ENCODE measurements at regions not wholly inside any gene's neighbourhood (a gene's known extent, or its start where the extent isn't known, plus 50 kb on each side); places are given as distances from the start of the nearest gene placed in this dataset.

DNA sequence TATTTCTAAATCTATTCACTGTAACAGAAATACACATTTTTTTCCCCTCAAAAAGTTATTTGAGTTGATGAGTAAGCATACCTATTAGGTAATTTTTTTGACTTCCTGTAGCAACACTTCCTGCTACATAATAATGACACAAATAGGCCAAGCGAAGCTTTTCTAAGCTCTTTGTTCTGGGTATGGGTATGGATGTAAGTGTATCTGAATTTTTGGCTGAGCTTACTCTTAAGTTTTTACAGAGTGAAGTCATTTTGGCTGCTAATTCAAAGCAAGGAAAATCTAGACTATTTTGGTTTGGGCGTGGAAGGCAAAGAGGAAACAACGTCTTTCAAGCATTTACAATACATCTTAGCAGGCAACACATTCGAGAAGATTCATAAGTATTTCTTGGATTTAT, 1206.0 kb upstream of the FLRT2 start:
- Histone ChIP-seq H3K9ac (replicated peaks; ENCODE audit: extremely low read depth, insufficient read depth, low read length) (peak overlapping the region; percentile 24), H4K20me1 (replicated peaks; ENCODE audit: control insufficient read depth, extremely low read depth, insufficient read depth, low read length) (no peaks in the 10 kb centered on the region), H3K9me1 (replicated peaks; ENCODE audit: control insufficient read depth, extremely low read depth, insufficient read depth, low read length) (no peaks in the 10 kb centered on the region), H3K4me3 (replicated peaks in 1 of 3; ENCODE audit: insufficient read depth in 1 of 3, low read depth in 1 of 3, low read length in 3 of 3) (no peak overlapping the region), H3K27ac (ENCODE audit: insufficient read depth, low read depth, low read length) (peak overlapping the region; percentile 64), H3K4me1 (ENCODE audit: control insufficient read depth, extremely low read depth, insufficient read depth, low read length) (peaks cover 16% of the 10 kb centered on the region), H3K4me2 (ENCODE audit: insufficient read depth, low read length) (peak overlapping the region; percentile 72), H3K36me3 (ENCODE audit: control insufficient read depth in 2 of 2, extremely low read depth in 1 of 2, insufficient read depth in 2 of 2, low read length in 2 of 2) (no peaks in the 10 kb centered on the region), H3K27me3 (ENCODE audit: control insufficient read depth in 2 of 2, insufficient read depth in 2 of 2, low read length in 2 of 2) (no peaks in the 10 kb centered on the region), H2AFZ (ENCODE audit: low read depth, low read length) (peak overlapping the region; percentile 78), H3K9me3 (replicated peaks; ENCODE audit: control insufficient read depth, insufficient read depth, low read length) (no peaks in the 10 kb centered on the region), H3K79me2 (ENCODE audit: control insufficient read depth, insufficient read depth, low read length) (no peaks in the 10 kb centered on the region)
- CTCF ChIA-PET, result interaction anchor here (1.1 to 1.5 kb wide), 2 partner anchors 9 to 17 kb away, joined by 4 read pairs; no protein-coding TSS in a partner anchor
- POLR2A ChIA-PET, result interaction anchor here (0.6 kb wide), 1 partner anchor 70 kb away, joined by 3 read pairs; no protein-coding TSS in a partner anchor
- dilution Hi-C loops (cut with MboI; ENCODE audit: extremely low pct_ligation_motif_present, low sequenced_read_pairs) (no loop called here), intact Hi-C loops (cut with micrococcal nuclease) (loop anchor here (1.0 to 10.0 kb wide), 5 partner anchors 70 to 1208 kb away; partner anchors contain the start of gene FLRT2)
- DNase-seq (ENCODE audit: low read depth, low spot score), result peak; percentile 57
- FAIRE-seq, result peak; percentile 89
- TF ChIP-seq JUN (IDR thresholded peaks at IDR 0.05; ENCODE audit: borderline replicate concordance, insufficient read depth, insufficient read length, low read depth) (peak; percentile 72), POLR2AphosphoS5 (IDR thresholded peaks at IDR 0.05; ENCODE audit: insufficient read depth, low read depth, low read length) (no peak), MYC (IDR thresholded peaks at IDR 0.05; ENCODE audit: low read depth, low read length) (no peak), GATA2 (IDR thresholded peaks at IDR 0.05; ENCODE audit: insufficient read depth, insufficient read length, low read depth, low read length) (no peak), FOS (IDR thresholded peaks at IDR 0.05; ENCODE audit: borderline replicate concordance, insufficient read depth, low read length) (peak; percentile 10), MAX (IDR thresholded peaks at IDR 0.05; ENCODE audit: insufficient read depth, insufficient read length) (no peak)
- no TSS peak for BruUV-seq (replicated peaks)

- no peak for TF ChIP-seq EZH2 (IDR thresholded peaks at IDR 0.05; ENCODE audit: borderline replicate concordance, low read depth, low read length, severe bottlenecking)
- Histone ChIP-seq H3K79me2 (ENCODE audit: control insufficient read depth, insufficient read depth, low read length) (no peaks in the 10 kb centered on the region), H3K4me1 (ENCODE audit: control insufficient read depth, extremely low read depth, insufficient read depth, low read length) (peaks cover 8% of the 10 kb centered on the region), H2AFZ (ENCODE audit: low read depth, low read length) (no peak overlapping the region), H3K9ac (replicated peaks; ENCODE audit: extremely low read depth, insufficient read depth, low read length) (no peak overlapping the region), H3K9me1 (replicated peaks; ENCODE audit: control insufficient read depth, extremely low read depth, insufficient read depth, low read length) (no peaks in the 10 kb centered on the region), H3K4me3 (replicated peaks in 1 of 3; ENCODE audit: insufficient read depth in 1 of 3, low read depth in 1 of 3, low read length in 3 of 3) (no peak overlapping the region), H3K27me3 (ENCODE audit: control insufficient read depth in 2 of 2, insufficient read depth in 2 of 2, low read length in 2 of 2) (no peaks in the 10 kb centered on the region), H3K36me3 (ENCODE audit: control insufficient read depth in 2 of 2, extremely low read depth in 1 of 2, insufficient read depth in 2 of 2, low read length in 2 of 2) (no peaks in the 10 kb centered on the region), H4K20me1 (replicated peaks; ENCODE audit: control insufficient read depth, extremely low read depth, insufficient read depth, low read length) (no peaks in the 10 kb centered on the region), H3K27ac (ENCODE audit: insufficient read depth, low read depth, low read length) (no peak overlapping the region), H3K4me2 (ENCODE audit: insufficient read depth, low read length) (no peak overlapping the region), H3K9me3 (replicated peaks; ENCODE audit: control insufficient read depth, insufficient read depth, low read length) (no peaks in the 10 kb centered on the region)
- FAIRE-seq (no peak), DNase-seq (ENCODE audit: low read depth, low spot score) (no peak)
- intact Hi-C loops (cut with micrococcal nuclease) (no loop called here), dilution Hi-C loops (cut with MboI; ENCODE audit: extremely low pct_ligation_motif_present, low sequenced_read_pairs) (no loop called here)
- CTCF ChIA-PET, result no interaction called here
- no TSS peak for BruUV-seq (replicated peaks)
- POLR2A ChIA-PET, result no interaction called here
Measured at GRCh38 chr14:84336433-84336832, 1193.5 kb upstream of the FLRT2 start.
